GM21529 (cell line): ENCODE measurements at regions not wholly inside any gene's neighbourhood (a gene's known extent, or its start where the extent isn't known, plus 50 kb on each side); places are given as distances from the start of the nearest gene placed in this dataset.

Experiments
- ATAC-seq: cut with Tn5 transposase; IDR thresholded peaks from one replicate; pipeline ENCODE4 v1.9.1; 2021; ENCODE audit not compliant: unreplicated experiment

GRCh38 chr2:58907644-58908043 lies 666.5 kb upstream of the FANCL start:
- ATAC-seq, result no peak

DNA sequence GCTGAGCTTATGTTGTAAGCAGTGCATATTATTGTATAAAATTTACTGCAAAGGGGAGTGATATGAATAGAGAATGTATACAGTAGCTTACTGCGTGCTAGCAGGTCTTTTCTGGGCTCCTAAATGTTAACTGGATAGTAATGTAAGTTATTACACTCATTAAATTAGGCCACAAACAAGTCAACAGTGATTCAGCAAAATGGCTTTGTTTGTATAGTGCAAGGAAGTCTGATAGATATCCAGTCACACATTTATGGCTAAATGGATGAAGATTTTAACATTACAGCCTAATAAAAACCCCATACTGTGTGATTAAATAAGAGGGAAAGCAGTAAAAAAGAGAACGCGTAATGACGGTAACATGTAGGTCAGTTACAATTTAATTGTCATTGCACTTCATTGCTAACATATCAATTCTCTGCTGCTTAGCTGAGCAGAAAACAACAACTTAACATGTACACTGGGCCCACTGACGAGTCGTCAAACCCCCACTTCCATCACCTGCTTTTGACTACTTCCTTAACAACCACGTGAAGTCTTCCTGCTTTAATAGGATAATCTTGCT lies 665.0 kb upstream of the FANCL start:
- no peak for ATAC-seq

- ATAC-seq, result no peak
Observed at GRCh38 chr2:58904095-58904494, 663.0 kb upstream of the FANCL start.

DNA sequence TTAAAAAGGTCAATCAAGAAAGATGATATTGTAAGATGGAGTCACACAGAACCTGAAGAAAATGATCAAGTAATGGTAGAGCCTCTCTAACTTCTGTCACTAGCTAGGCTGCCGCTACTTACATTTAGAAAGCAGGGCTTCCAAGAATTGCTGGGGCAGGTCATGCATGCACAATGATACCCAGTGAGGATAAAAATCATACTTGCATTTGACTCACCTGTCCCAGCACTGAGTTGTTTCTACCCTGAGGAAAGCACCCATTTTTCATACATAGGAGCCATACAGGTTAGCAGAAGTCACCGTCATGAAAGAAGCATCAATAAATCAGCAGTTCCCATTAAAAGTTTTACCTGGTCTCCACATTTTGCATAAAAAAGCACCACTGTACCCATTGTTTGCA lies 662.3 kb upstream of the FANCL start:
- ATAC-seq, result no peak

DNA sequence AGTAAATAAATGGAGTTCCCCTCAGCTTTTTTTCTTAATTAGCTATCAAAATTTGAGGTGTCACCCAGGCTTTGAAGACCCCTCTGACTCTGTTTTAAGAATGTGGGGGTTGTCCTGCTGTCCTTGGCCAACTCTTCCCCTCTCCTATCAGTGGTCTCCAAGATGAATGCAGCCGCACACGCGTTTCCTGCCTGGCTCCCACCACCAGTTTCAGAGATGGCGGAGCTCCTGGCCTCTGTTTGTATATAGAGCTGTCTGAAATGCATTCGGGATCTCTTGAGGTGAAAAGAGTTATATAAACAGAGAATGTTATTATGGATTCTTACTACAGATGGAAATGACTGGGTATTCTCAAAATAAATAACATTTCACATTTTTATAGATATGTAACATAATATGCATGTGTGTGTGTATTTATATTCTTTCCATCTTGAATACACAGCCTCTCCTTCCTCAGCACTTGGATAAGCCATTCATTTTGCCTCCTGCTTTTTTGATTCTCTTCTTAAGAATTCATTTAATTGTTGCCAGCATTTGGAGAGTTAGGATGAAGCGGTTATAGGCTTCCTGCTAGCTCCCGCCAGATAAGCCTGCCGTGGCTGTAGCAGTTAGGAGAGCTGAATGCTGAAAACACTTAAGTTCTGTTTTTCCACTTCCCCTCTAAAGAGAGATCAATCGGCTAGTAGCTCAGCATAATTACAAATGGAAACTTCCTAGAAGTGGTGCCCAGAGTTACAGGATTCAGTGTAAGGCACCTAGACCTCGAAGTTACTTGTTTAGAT lies 659.3 kb upstream of the FANCL start:
- ATAC-seq, result no peak

DNA sequence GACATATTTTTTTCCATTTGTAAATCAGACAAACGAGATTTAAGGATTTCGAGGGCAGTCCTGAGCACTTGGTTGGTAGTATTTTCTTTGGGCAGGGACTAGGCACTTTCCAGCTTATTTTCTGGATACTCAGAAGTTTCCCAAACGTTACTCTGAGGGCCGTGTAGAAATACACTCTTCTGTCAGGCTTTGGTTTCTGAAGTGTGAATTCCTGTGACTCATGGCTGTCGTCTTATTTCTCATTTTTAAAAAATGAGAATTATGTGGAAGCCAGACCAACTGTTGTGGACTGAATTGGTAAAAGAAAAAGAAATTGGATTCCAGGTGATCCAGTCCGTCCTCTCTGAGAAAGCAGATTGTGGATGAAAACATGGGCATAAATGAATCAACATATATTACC lies 658.6 kb upstream of the FANCL start:
- no peak for ATAC-seq

- no peak for ATAC-seq
Observed at GRCh38 chr2:58896638-58897037, 655.5 kb upstream of the FANCL start.

DNA sequence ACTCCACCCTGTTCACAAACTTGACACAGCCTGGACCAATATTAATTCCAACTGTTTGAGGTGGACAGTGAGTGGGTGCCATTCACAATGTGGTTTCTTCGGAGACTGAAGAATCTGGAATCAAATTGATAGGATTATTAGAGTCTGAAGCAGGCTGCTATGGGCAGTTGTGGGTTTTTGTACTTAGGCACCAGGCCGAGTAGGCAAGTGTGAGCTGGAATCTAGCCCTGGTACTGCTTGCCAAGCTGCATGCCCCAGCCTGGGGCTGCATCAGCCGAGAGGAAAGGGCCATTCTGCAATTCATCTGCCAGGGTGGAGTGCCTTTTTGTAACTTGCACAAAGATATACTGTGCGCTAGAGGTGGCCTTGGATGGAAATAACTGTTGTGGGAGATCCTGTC lies 654.7 kb upstream of the FANCL start:
- no peak for ATAC-seq

DNA sequence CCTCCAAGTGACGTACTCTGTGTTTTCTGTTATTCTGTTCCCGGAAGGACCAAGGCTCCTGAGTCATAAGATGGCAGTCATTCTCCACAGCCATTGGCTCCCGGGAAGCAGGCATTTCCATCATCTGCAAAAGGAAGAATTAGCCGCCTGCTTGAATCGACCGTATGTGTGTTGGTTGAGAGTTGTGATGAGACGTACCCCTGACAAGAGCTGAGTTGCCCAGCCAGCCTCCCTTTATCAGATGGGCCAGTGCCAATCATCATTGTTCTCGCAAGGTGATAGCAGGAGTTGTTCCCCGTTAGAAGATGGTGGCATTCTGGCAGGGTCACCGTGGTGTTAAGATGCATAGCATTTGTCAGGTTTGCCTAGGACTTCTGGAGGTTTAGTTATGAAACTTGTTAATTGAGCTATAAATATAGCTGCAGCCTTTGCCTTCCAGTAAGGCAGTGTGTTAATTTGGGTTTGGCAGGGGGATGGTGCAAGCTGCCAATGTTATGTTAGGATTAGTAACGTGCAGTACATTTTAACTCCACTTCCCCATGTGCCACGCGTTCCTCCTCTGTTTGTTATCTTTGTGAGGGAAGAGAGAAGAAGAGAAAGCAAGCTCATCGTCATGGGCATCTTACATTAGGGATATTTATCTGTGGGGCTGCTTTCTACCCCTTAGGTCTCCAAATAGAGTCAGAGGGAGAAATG lies 652.7 kb upstream of the FANCL start:
- no peak for ATAC-seq

DNA sequence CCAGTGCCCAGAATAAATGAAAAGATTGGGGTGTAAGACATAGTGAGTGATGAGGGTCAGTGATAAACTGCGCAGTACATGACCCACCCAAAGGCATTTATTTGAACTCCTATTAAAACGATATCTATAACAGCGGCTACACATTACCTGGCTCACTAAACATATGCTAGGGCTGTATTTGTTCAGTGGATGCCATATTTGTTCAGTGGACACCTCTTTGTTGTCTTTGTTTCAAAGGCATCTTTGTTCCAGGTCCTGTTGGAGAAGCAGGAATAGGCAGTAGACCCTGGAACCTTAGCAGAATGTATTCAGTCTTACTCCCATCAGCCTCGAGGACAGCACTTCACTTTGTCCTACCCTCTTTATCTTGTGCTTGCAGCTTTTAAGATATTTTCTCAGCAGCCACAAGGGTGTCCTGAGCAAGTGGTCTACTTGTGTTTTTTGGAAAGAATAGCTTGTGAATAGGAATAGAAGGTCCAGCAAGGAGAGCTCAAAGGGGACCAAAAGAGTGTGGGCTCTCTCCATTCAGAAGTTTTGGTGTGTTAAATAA lies 650.8 kb upstream of the FANCL start:
- ATAC-seq, result no peak

- ATAC-seq, result no peak
Observed at GRCh38 chr2:58890865-58891525, 649.9 kb upstream of the FANCL start.

DNA sequence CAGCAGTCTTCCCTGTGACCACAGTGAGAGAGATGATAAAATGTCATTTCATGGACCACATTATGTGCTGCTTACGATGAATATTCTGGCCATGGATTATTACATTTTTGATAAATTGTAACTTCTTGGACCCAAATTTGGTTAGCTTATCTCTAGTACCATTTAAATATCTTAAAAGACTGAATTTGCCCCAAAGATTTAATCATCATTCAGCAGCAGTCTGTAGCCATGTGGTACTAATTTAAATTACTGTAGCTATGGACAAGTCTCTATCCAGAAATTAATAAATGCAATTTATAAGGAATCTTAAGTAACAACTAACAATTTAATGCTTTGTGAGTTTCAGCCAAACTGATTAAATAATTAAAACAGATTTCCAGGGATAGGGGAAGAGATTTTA lies 644.9 kb upstream of the FANCL start:
- no peak for ATAC-seq

- no peak for ATAC-seq
Observed at GRCh38 chr2:58879834-58880233, 638.7 kb upstream of the FANCL start.

DNA sequence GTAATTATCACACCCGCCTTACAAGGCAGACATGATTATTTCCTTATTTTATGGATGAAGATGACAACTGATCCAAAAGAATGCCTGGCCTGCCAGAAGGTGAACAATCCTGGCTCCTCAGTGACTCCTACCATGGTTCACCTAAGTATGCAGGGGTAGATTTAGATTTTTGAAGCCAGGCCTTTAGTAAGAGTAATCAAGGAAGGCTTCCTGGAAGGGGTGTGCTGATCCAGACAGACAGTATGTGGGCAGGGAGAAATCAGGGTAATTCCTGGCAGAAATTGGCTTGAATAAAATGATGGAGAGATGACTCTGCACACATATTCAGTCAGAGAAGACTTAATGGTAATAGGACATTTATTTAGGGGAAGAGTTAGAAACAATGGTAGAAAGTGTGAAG lies 637.7 kb upstream of the FANCL start:
- no peak for ATAC-seq

GRCh38 chr2:58876126-58876525 lies 635.0 kb upstream of the FANCL start:
- no peak for ATAC-seq

DNA sequence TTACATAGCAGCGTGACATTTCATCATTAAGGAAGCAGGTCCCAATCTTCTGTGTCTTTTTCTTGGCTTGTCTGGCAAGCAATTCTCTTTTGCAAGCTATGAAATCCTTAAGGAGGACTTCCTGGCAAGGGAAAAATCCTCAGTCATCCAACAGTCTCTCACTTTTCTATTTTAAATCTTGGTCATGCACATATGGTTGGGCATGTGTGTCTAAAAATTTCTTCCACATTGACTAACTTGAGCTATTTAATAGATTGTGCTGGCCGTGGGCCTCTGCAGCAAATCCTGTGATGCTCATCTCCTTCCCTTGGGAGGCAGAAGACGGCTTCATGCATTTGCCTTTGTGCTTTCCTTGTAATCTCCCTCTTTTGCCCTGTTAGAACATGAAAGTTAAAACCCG lies 634.3 kb upstream of the FANCL start:
- ATAC-seq, result no peak

GRCh38 chr2:58871469-58872142 lies 630.5 kb upstream of the FANCL start:
- ATAC-seq, result no peak

DNA sequence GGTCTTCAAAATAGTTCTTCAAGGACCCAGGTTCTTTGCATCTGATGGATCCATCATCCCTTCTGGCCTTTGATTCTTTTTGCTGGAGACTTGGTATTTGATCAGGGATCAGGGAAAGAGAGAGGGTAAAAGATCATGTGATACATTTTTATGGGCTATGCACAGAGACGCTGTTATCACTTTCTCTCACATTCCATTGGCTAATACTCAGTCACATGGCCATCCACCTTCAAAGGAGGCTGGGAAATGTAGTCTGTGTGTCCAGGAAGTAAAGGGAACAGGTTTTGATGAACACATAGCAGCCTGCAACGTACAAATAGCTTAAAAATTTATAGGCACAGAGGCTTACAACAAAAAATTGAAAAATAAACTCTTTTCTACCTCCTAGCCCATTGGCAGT lies 629.6 kb upstream of the FANCL start:
- ATAC-seq, result no peak

DNA sequence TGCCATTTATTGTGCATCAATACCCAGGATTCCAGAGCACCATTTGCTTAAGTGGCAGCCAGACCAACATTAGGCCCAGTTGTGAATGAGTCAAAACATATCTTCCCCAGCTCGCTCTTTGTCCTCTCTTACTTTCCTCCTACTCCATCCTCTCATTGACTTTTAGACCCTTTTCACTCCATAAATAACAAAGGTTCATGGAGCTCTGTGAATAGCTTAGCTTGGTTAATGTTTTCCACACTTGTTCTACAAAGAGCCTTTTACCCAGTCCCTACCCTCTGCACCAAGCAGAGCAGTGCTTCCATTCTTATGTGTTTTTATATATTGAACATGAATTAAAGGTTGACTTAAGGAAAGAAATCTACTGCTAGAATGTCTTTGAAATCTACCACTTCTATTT lies 625.8 kb upstream of the FANCL start:
- no peak for ATAC-seq

GRCh38 chr2:58866527-58866926 lies 625.4 kb upstream of the FANCL start:
- ATAC-seq, result no peak

DNA sequence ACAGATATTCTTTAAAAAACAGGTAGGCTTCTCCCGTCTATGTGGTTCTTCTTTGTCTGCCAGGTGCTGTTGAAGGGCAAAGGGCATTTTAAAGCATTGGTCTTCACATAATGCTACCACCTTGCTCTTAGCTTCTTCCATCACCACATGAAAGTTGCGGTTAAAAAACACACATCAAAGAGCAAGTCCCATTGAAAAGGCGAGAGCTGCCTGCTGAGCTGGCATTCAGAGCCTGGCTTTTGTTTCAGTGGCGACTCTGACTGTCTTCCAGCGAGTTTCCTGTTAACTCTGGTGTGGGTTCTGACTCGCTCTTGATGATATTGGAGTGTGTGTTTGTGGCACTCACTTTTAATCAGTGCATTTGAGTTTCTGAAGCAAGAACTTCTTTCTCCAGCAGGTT lies 624.9 kb upstream of the FANCL start:
- peak; percentile 35 for ATAC-seq
